Loucy (cell line): ENCODE measurements at regions not wholly inside any gene's neighbourhood (a gene's known extent, or its start where the extent isn't known, plus 50 kb on each side); places are given as distances from the start of the nearest gene placed in this dataset.

Source experiments
- H2AFZ ChIP-seq: fragments of 200-600 bp; sonication (generic); 2 replicates; pipeline ENCODE4 v1.6.0; 2016; ENCODE audit warnings: antibody characterized with exemption, mild to moderate bottlenecking, low read length, moderate library complexity
- H3F3A ChIP-seq: fragments of 200-600 bp; 2 replicates; pipeline ENCODE4 v1.6.0; 2016; ENCODE audit warnings: antibody characterized with exemption, low read depth, mild to moderate bottlenecking
- H3K27me3 ChIP-seq: fragments of 200-600 bp; sonication (generic); 2 replicates; pipeline ENCODE4 v1.6.1; 2014; ENCODE audit warnings: low read length, mild to moderate bottlenecking; ENCODE audit not compliant: insufficient read depth, poor library complexity, severe bottlenecking
- H3K36me3 ChIP-seq: fragments of 200-600 bp; sonication (generic); 2 replicates; pipeline ENCODE4 v1.6.1; 2016; ENCODE audit warnings: low read length; ENCODE audit not compliant: insufficient read depth
- H3K4me1 ChIP-seq: fragments of 200-600 bp; sonication (generic); 2 replicates; pipeline ENCODE4 v1.5.1; 2014; ENCODE audit warnings: low read length, mild to moderate bottlenecking; ENCODE audit not compliant: insufficient read depth, poor library complexity, severe bottlenecking
- H3K4me2 ChIP-seq: fragments of 200-600 bp; sonication (generic); 2 replicates; pipeline ENCODE4 v1.6.0; 2014; ENCODE audit warnings: antibody characterized with exemption, low read length, low read depth, mild to moderate bottlenecking; ENCODE audit not compliant: poor library complexity, severe bottlenecking
- H3K4me3 ChIP-seq: fragments of 200-600 bp; sonication (generic); 2 replicates; pipeline ENCODE4 v1.5.1; 2014; ENCODE audit warnings: low read length, mild to moderate bottlenecking, mixed read lengths; ENCODE audit not compliant: poor library complexity, severe bottlenecking
- H3K79me2 ChIP-seq: fragments of 200-600 bp; sonication (generic); 2 replicates; pipeline ENCODE4 v1.6.1; 2014; ENCODE audit warnings: low read length; ENCODE audit not compliant: insufficient read depth
- H3K9ac ChIP-seq: fragments of 200-600 bp; sonication (generic); 2 replicates; pipeline ENCODE4 v1.6.0; 2014; ENCODE audit warnings: mild to moderate bottlenecking, low read depth, low read length, moderate library complexity; ENCODE audit not compliant: poor library complexity, severe bottlenecking
- H3K9me2 ChIP-seq: fragments of 200-600 bp; sonication (generic); replicated peaks from 2 replicates; pipeline ENCODE4 v1.6.1; 2016; ENCODE audit warnings: low read depth, low read length, mixed read lengths
- H3K9me3 ChIP-seq: fragments of 200-600 bp; sonication (generic); 2 replicates; pipeline ENCODE4 v1.6.1; 2014; ENCODE audit warnings: mild to moderate bottlenecking, antibody characterized with exemption, low read length, low read depth; ENCODE audit not compliant: insufficient read depth
- H4K20me1 ChIP-seq: fragments of 200-600 bp; sonication (generic); 2 replicates; pipeline ENCODE4 v1.6.0; 2014; ENCODE audit warnings: antibody characterized with exemption, low read length, mild to moderate bottlenecking; ENCODE audit not compliant: insufficient read depth, poor library complexity, severe bottlenecking
- CTCF ChIP-seq: fragments of 200-600 bp; sonication (generic); conservative IDR thresholded peaks from 2 replicates; pipeline ENCODE4 v1.5.1; 2014; ENCODE audit warnings: mild to moderate bottlenecking, antibody characterized with exemption, low read length
- EZH2phosphoT487 ChIP-seq: fragments of 200-600 bp; IDR thresholded peaks from 2 replicates; pipeline ENCODE4 v1.6.1; 2018; ENCODE audit warnings: antibody characterized with exemption, mild to moderate bottlenecking, moderate library complexity, borderline replicate concordance

- Histone ChIP-seq H3K9me3 (no peaks in the 10 kb centered on the region), H3K27me3 (no peaks in the 10 kb centered on the region), H3K4me1 (no peaks in the 10 kb centered on the region), H3K36me3 (no peaks in the 10 kb centered on the region), H2AFZ (no peak overlapping the region), H3K9me2 (no peaks in the 10 kb centered on the region), H3K79me2 (no peaks in the 10 kb centered on the region), H3K4me3 (no peak overlapping the region), H3F3A (no peaks in the 10 kb centered on the region), H3K4me2 (no peak overlapping the region), H4K20me1 (no peaks in the 10 kb centered on the region), H3K9ac (no peak overlapping the region)
- no peak for TF ChIP-seq CTCF
- TF ChIP-seq EZH2phosphoT487 = no peak
These were observed 322.2 kb downstream of the AASDHPPT start for GRCh38 chr11:106399624-106400023.

- no peak for TF ChIP-seq EZH2phosphoT487
- TF ChIP-seq CTCF = no peak
These were observed 323.6 kb downstream of the AASDHPPT start for GRCh38 chr11:106400949-106401570.

GRCh38 chr11:106403751-106404150 lies 326.3 kb downstream of the AASDHPPT start:
- Histone ChIP-seq H3F3A (no peaks in the 10 kb centered on the region), H3K4me1 (no peaks in the 10 kb centered on the region), H3K4me2 (no peak overlapping the region), H3K4me3 (no peak overlapping the region), H3K36me3 (no peaks in the 10 kb centered on the region), H3K27me3 (no peaks in the 10 kb centered on the region), H3K9me2 (no peaks in the 10 kb centered on the region), H3K9me3 (no peaks in the 10 kb centered on the region), H3K79me2 (no peaks in the 10 kb centered on the region), H4K20me1 (no peaks in the 10 kb centered on the region), H3K9ac (no peak overlapping the region), H2AFZ (no peak overlapping the region)
- TF ChIP-seq EZH2phosphoT487 (no peak), CTCF (no peak)

More at GRCh38 chr11:106400949-106401570, 323.6 kb downstream of the AASDHPPT start:
- Histone ChIP-seq H2AFZ (no peak overlapping the region), H3K4me2 (no peak overlapping the region), H3F3A (no peaks in the 10 kb centered on the region), H3K79me2 (no peaks in the 10 kb centered on the region), H4K20me1 (no peaks in the 10 kb centered on the region), H3K9ac (no peak overlapping the region), H3K4me3 (no peak overlapping the region), H3K36me3 (no peaks in the 10 kb centered on the region), H3K4me1 (no peaks in the 10 kb centered on the region), H3K9me3 (no peaks in the 10 kb centered on the region), H3K9me2 (no peaks in the 10 kb centered on the region), H3K27me3 (no peaks in the 10 kb centered on the region)
